Esophagus squamous epithelium (tissue), 4 donors: ENCODE measurements at regions not wholly inside any gene's neighbourhood (a gene's known extent, or its start where the extent isn't known, plus 50 kb on each side); places are given as distances from the start of the nearest gene placed in this dataset.

ENCODE experiments used
- CTCF ChIP-seq, 6 experiments: fragments of 450-650 bp in 4 of 6; fragments of 200-600 bp in 2 of 6; sonication (generic) in 2 of 6; IDR thresholded peaks; one replicate each; pipeline ENCODE4 v1.5.1; 2016 to 2019; ENCODE audit warnings: antibody characterized with exemption in 6 of 6, mild to moderate bottlenecking in 4 of 6, moderate library complexity in 4 of 6
- POLR2A ChIP-seq, 4 donors: fragments of 450-650 bp; IDR thresholded peaks; one replicate each; pipeline ENCODE4 v1.6.1; 2017; ENCODE audit warnings: antibody characterized with exemption in 4 of 4, mild to moderate bottlenecking in 4 of 4, moderate library complexity in 3 of 4

GRCh38 chr2:100720445-100720844 is 99.5 kb upstream of the NPAS2 start:
- TF ChIP-seq CTCF (IDR thresholded peaks at IDR 0.05), result no peak
- TF ChIP-seq POLR2A (IDR thresholded peaks at IDR 0.05), result no peak
